ENCODE measurements at regions not wholly inside any gene's neighbourhood (a gene's known extent, or its start where the extent isn't known, plus 50 kb on each side); places are given as distances from the start of the nearest gene placed in this dataset.

GRCh38 chr3:103085465-103085864 is 650.6 kb downstream of the ZPLD1 start:
- TF ChIP-seq REST (IDR thresholded peaks at IDR 0.05) (no peak), CHD4 (IDR thresholded peaks at IDR 0.05; ENCODE audit: borderline replicate concordance) (no peak), POLR2A (IDR thresholded peaks at IDR 0.05; ENCODE audit: low read length) (no peak), GATA3 (IDR thresholded peaks at IDR 0.05; ENCODE audit: borderline replicate concordance) (no peak), CTCF (IDR thresholded peaks at IDR 0.05) (no peak), EP300 (IDR thresholded peaks at IDR 0.05) (no peak), MYC (IDR thresholded peaks at IDR 0.05; ENCODE audit: borderline replicate concordance, low read length) (no peak), RFX5 (IDR thresholded peaks at IDR 0.05) (no peak), BCL3 (IDR thresholded peaks at IDR 0.05) (no peak), ESRRA (IDR thresholded peaks at IDR 0.05; ENCODE audit: borderline replicate concordance, low read length) (no peak), MAFK (IDR thresholded peaks at IDR 0.05; ENCODE audit: partially characterized antibody) (no peak), CEBPB (IDR thresholded peaks at IDR 0.05) (no peak), RAD21 (conservative IDR thresholded peaks at IDR 0.05 in 1 of 2, IDR thresholded peaks at IDR 0.05 in 1 of 2) (no peak)

All from A549 (cell line).